ENCODE measurements at regions not wholly inside any gene's neighbourhood (a gene's known extent, or its start where the extent isn't known, plus 50 kb on each side); places are given as distances from the start of the nearest gene placed in this dataset.

DNA sequence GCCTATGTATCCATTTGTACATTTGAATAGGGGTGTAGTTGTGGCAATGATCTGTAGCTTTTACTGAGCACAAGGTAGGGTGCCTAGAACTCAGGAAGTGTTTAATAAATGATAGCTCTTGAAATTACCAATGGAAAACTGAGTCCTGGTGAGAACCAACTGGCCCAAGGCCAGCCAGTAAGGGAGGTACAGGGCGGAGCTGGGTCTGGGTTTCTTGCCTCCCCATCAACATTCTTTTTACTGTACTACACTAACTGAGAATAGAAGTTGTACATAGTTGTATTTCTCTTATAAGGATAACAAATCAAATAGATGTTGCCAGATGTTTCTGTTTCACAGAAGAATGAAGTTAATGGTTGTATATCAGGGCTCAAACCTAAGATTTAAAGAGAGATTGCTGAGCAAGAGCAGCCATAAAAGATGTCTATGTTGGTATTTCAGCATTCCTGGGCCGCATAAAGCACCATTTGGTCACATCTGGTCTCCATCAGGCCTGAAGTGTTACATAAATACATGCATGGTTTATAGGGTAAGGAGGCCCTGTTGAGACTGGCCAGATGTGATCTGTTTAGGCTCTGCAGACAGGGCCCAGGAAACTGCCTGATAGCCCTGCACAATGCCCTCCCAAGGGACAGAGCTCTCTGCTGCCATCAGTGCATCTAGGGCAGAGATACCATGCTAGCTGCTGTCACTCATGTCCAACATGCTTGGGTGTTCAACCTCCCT lies 210.5 kb downstream of the NXNL2 start:
- DNase-seq (ENCODE audit: low read depth) = no peak
- in situ Hi-C loops (cut with HindIII; ENCODE audit: low pct_unique_long_range_greater_than_20kb, low sequenced_read_pairs) = no loop called here

DNA sequence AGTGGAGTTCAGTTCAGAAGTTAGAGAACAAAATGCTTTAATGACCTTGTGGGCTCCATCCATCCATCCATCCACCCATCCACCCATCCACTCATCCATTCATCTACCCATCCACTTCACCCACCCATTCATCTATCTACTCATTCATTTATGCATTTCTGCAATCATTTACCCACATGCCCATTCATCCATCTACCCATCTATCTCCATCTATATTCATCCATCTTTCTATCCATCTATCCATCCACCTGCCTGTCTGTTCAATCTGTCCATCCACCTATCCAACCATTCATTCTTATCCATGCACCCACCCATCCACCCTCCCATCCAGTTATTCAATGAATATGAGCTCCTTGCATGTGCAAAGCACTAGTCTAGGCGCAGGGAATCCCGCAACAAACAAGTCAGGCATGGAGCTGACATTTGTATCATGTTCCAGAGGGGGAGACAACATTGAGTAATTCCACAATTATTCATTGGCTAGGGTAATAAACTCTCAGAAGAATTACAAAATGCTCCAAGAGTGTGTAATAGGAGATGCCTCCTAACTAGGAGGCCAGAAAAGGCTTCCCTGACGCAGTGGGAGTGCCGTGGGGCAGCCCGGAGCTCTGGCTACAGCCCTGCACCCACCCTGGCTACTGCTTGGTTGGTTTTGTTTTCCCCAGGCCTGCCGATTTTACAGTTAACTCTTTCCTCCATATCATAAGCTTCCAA lies 211.2 kb downstream of the NXNL2 start:
- in situ Hi-C loops (cut with HindIII; ENCODE audit: low pct_unique_long_range_greater_than_20kb, low sequenced_read_pairs) = no loop called here
- DNase-seq (ENCODE audit: low read depth) = no peak

DNA sequence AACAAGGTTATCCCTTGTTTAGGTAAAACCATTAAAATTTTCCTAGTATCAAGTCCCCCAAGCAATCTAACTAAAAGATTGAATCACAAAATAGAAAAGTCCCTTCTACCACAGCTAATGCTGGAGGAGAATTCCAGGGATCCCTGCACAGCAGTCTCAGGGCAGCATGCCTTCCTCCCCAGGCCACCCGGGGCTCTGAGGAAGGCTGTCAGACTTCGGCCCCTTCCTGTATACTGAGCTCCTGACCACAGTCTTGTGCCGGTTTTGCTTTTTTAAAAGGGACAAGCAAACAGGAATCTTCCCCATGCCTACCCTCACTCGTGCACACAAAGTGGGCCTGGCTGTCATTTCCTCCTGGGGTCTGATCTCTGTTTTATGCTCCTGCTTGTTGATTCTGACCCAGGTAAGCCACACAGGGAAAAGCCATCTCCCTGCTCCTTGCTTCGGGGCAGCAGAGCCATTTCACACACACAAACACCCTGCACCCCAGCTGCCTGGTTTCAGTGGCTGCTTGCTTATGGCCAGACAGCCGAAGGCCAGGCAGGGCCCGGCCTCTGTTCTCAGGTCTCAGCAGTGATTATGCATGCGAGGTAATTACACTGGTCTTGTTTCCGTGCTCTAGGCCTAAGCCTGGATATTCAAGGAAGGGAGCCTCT lies 211.9 kb downstream of the NXNL2 start:
- no peak for DNase-seq (ENCODE audit: low read depth)
- in situ Hi-C loops (cut with HindIII; ENCODE audit: low pct_unique_long_range_greater_than_20kb, low sequenced_read_pairs) = no loop called here

DNA sequence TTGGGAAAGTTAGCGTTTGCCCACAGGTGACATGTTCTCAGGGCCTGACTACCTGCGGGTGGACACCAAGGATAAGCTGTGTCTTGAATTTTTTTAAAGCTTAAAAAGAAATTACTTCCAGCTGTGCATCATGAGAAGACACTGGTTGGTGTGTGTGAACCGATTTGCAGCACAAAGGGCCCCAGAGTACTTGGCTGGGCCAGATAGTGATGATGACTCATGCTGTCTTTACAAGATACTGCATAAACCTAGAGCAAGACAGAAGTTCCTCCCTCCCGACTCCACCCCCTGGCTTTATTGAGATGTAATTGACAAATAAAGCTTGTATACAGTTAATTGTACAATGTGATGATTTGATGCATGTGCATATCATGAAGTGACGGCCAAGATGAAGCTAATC lies 212.8 kb downstream of the NXNL2 start:
- peak; percentile 34 for DNase-seq (ENCODE audit: low read depth)
- in situ Hi-C loops (cut with HindIII; ENCODE audit: low pct_unique_long_range_greater_than_20kb, low sequenced_read_pairs) = no loop called here

DNA sequence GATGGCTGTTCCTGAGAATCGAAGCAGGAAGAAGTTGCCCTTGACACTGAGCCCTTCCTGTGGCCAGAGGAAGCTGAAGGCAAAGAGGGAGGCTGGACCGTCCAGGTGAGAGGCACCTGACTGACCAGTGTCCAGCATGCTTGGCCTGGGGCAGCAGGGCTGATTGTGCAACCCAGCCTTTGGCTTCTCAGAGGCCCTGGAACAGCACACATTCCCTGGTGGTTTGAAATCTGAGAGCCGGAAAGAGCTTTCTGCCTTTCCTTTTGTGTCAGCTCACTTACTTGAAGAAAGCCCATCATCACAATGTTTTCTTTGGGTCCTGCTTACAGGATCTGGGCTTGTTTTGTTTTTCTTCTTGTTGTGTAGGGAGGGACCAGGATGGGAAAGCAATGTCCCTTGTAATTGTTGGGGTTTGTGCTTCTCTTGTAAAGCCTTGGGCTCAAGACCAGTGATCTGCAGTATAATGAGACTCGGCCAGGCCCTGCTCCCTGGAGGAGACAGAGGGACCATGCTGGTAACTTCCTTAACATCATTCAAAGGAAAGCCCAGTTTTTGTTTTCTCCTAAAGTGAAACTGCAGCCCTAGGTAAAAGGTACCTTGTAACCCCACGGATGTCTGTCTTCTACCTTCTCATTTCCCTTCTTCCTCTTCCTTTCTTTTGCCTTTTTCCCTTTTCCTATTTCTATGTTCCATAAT lies 213.7 kb downstream of the NXNL2 start:
- in situ Hi-C loops (cut with HindIII; ENCODE audit: low pct_unique_long_range_greater_than_20kb, low sequenced_read_pairs) = no loop called here
- DNase-seq (ENCODE audit: low read depth) = no peak

DNA sequence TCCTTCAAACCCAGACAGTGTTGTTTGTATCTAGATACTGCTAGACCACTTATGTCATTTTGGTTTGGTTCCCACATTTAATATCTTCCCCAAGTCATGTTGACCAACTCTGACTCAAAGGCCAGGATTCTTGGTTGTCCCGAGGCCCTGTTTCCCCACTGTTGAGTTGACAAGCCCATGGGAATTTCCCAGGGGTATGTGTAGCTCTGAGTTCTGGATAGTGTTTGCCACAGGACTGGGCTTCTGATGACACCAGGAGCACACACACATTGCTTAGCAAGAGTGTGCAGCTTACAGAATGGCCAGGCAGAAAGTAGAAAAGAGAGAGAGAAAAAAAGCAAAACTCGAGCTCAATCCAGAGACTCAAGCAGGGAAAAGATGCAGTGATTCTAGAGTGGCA lies 214.4 kb downstream of the NXNL2 start:
- no peak for DNase-seq (ENCODE audit: low read depth)
- in situ Hi-C loops (cut with HindIII; ENCODE audit: low pct_unique_long_range_greater_than_20kb, low sequenced_read_pairs) = no loop called here

DNA sequence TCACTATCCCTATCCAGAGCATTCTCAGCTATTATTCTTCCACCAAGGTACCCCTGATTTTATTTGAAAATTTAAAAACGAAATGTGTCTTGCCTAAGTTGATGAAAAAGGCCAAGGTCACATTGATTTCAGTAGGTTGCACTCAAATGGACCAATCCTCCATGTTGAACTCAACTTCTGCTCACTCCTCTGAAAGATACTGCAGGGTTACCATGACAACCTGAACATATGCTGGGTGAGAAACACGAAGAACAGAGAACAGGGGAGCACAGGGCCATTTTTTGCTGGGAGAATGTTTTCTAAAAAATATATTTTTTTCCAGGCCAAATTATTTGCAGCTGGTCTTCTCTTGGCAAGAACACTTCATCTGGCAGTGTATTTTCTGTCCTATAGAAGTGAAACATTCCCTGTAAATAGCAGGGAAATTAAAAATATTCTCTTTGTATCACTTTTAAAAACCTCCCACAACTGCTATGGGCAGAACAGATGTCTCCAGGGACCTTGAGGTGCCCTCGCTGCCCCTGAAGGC lies 215.9 kb downstream of the NXNL2 start:
- DNase-seq (ENCODE audit: low read depth) = no peak
- in situ Hi-C loops (cut with HindIII; ENCODE audit: low pct_unique_long_range_greater_than_20kb, low sequenced_read_pairs) = no loop called here

DNA sequence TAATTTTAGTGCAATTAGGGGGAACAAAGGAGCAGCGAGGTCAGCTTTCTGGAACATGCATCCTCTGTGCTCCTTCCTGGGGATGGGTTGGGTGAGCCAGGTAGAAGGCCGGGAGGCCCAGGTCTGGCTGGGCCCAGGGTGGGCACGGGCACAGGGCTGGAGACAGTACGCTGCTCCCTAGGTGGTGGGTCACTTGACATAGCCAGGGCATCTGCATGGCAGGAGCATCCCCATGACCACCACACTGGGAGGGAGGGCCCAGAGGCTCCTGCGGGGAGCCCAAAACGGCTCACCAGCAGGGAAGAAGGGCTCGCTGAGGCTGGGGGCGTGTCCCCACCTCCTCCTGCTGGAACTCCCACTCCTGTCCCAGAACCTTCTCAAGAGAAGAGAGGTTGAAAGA lies 216.8 kb downstream of the NXNL2 start:
- in situ Hi-C loops (cut with HindIII; ENCODE audit: low pct_unique_long_range_greater_than_20kb, low sequenced_read_pairs) = no loop called here
- no peak for DNase-seq (ENCODE audit: low read depth)

DNA sequence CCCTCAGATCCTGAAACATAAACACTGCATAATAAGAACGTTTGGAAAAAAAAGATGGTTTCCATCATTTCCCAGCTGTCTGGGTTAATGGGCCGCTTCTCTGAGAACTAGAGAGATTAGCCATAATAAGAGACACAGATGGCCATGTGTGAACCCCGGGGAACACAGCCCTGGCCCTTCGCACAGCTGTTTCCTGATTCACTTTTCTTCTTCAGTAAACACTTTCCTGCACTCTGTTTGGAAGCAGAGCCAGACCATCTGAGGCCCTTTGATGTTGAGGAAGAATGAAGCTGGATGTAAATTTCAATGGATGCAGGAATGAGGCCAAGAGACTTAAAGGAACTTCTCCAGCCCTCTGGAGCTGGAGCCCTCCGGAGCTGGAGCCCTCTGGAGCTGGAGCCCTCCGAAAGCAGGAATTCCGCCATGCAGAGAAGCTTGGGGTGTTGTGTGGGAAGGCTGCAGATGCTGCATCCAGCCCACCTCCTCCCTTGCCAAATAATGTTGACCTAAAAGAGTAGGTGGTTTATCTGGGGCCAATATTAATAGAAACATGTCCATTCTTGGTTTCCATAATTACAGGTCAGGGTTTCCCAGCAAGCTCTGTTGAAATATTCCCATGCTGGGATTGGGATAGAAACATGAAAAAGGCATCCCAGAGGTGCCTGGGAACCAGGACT lies 218.9 kb downstream of the NXNL2 start:
- in situ Hi-C loops (cut with HindIII; ENCODE audit: low pct_unique_long_range_greater_than_20kb, low sequenced_read_pairs) = no loop called here
- DNase-seq (ENCODE audit: low read depth) = no peak

DNA sequence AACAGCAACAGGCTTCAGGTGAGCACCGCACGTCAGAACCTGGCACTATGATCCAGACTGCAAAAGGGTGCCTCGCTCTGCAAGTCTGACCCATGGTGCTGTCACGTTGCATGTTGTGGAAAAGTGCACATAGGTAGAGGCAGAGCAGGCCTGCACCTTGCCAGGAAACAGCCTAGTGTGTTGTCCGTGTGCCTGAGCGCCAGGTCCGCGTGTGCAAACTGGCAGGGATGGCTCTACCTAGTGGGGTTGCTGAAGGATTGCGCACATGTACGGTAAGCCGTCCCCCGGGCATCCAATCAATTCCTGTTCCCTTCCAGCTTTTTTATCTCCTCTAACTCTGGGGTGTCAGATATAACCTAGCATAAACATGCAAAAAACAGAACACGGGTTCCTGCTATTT lies 219.5 kb downstream of the NXNL2 start:
- DNase-seq (ENCODE audit: low read depth) = no peak
- in situ Hi-C loops (cut with HindIII; ENCODE audit: low pct_unique_long_range_greater_than_20kb, low sequenced_read_pairs) = no loop called here

DNA sequence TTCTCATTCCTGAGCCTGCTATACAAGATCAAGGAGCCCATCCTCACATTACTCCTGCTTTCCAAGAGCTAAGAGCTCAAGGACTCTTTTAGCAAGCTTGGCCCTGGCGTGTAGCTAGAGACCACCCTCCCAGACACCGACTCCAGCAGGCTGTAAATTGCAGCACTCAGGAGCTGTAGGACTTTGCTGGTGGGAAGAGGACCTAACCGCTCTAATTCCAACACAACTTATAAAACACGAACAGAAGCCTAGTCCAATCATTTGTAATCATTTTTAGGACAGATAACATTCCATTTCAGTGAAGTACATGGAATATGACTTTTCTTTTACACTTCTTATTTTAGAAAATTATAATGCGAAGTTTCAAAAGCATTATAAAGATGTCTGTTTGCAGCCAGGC lies 219.9 kb downstream of the NXNL2 start:
- DNase-seq (ENCODE audit: low read depth) = no peak
- in situ Hi-C loops (cut with HindIII; ENCODE audit: low pct_unique_long_range_greater_than_20kb, low sequenced_read_pairs) = no loop called here

DNA sequence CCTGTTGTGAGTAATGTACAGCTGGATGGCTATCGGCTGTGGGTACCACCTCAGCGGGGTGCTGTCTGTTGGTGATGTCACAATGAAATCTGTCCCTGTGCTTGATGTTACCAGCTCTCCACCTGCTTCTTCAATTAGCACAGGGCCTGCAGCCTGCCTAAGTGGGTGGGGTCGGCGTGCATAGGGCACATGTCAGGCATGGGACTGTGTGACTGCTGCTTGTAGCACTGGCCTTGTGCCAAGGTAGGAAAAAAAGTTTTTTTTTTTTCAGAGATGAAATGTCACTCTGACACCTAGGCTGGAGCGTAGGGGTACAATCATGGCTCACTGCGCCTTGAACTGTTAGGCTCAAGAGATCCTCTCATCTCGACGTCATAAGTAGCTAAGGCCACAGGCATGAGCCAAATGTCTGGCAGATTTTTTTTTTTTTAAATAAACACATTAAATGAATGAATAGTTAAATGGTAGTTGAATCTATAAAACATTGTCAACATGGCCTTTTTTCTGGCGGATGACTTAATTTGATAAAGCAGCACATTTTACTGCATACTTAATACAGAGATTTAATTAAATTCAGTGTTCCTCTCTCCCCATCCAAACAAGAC lies 222.5 kb downstream of the NXNL2 start:
- in situ Hi-C loops (cut with HindIII; ENCODE audit: low pct_unique_long_range_greater_than_20kb, low sequenced_read_pairs) = no loop called here
- DNase-seq (ENCODE audit: low read depth) = no peak

DNA sequence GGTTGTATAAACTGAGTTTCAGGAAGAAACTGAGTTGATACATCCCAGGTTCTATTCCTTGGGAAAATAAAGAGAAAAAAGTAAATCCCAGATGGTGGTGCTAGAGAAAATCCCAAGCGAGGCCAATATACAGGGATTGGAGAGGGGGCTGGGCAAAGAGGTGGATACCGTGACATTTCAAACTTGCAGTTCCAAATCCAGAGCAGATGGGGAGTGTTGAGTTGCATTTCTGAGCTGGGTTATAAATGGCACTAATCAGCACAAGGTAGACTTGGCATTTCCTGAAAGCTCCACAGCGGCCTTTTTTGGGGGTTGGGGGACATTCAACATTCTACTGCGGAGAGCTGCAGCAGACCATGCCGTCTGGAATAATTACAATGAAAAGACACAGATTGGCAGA lies 224.4 kb downstream of the NXNL2 start:
- DNase-seq (ENCODE audit: low read depth) = no peak
- in situ Hi-C loops (cut with HindIII; ENCODE audit: low pct_unique_long_range_greater_than_20kb, low sequenced_read_pairs) = no loop called here

DNA sequence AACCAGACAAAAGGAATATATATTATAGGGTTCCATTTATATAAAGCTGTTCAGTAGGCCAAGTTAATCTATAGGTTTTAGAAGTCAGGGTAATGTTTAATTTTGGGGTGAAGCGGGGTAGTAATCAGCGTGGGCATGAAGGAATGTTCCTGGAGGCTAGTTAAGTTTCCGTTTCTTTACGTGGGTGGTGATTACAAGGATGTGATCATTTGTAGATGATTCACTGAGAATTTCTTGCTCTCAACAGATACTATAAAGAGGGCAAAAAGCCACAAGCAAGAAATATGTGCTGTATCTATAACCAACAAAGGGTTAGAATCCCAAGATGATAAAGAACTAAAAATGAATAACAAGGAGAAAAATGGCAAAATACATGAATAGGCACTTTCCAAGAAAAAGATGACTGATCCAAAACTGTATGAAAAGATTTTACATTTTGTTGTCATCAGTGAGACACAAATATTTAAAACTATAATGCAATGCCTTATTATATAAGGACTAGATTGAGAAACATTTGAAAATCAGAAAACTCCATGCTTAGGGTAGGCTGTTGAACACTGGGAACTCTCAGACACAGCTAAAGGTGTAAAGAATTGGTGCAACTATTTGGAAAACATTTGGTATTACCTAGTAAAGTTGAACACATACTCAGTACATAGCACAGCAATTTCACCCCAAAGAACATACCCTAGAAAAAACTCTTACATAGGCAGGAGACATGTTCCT lies 224.3 kb upstream of the S1PR3 start:
- in situ Hi-C loops (cut with HindIII; ENCODE audit: low pct_unique_long_range_greater_than_20kb, low sequenced_read_pairs) = no loop called here
- DNase-seq (ENCODE audit: low read depth) = no peak

DNA sequence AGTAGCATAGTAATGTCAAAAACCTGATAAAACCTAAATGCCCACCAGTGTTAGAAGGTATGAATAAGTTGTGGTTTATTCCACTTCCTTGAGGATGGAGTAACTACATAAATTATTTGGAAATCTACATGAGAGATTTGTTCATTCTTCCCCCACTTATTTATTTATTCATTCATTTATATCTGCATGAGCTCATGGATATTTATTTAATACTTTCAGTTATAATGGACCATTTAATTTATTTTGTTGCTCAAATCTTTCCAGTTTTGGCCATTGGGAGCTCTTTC lies 223.8 kb upstream of the S1PR3 start:
- in situ Hi-C loops (cut with HindIII; ENCODE audit: low pct_unique_long_range_greater_than_20kb, low sequenced_read_pairs) = no loop called here
- DNase-seq (ENCODE audit: low read depth) = no peak

DNA sequence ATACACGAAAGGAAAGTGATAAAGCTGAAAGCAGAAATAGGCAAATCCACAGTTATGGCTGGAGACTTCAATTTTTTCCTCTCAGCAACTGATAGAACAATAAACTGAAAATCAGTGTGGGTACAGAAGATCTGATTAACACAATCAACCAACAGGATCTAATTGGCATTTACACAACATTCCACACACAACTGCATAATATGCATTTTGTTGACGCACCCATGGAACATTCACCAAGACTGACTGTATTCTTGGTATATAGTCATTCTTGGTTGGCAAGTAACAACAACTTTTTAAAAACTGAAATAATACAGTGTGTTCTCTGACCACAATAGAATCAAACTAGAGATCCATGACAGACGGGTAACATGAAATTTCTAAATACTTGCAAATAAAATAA lies 218.7 kb upstream of the S1PR3 start:
- DNase-seq (ENCODE audit: low read depth) = no peak
- in situ Hi-C loops (cut with HindIII; ENCODE audit: low pct_unique_long_range_greater_than_20kb, low sequenced_read_pairs) = no loop called here

DNA sequence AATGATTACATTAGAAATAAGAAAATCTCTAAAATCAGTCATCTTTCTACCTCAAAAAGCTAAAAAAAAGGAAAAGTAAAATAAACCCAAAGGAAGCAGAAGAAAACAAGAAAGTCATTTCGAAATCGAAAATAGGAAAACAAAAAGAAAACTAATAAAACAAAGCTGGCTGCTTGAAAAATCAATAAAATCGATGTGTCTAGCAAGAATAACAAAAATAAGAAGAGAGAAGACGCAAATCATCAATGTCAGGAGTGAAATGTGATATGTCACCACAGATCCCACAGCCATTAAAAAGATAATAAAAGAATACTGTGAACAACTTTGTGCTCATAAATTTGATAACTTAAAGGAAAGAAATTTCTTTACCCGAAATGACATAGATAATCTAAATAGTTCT lies 218.1 kb upstream of the S1PR3 start:
- no peak for DNase-seq (ENCODE audit: low read depth)
- in situ Hi-C loops (cut with HindIII; ENCODE audit: low pct_unique_long_range_greater_than_20kb, low sequenced_read_pairs) = no loop called here
